ENCODE measurements at regions not wholly inside any gene's neighbourhood (a gene's known extent, or its start where the extent isn't known, plus 50 kb on each side); places are given as distances from the start of the nearest gene placed in this dataset.

DNA sequence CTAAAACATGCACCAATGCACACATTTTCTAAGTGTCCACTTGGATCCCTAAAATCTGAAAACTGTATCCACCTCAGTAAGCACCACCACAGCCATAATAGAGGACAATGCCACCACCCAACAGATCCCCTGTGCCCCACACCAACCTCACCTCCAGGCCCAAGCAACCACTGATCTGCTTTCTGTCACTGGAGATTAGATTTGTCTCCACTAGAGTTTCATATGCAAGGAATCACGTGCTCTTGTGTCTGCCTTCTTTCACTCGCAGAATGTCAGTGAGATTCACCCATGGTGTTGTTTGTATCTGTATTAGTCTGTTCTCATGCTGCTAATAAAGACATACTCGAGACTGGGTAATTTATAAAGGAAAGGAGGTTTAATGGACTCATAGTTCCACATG, 216.1 kb upstream of the WWC1 start:
- H3K4me3 ChIP-seq (ENCODE audit: control insufficient read depth, low read depth, low read length), result no peak overlapping the region
- TF ChIP-seq, protein P1, sequence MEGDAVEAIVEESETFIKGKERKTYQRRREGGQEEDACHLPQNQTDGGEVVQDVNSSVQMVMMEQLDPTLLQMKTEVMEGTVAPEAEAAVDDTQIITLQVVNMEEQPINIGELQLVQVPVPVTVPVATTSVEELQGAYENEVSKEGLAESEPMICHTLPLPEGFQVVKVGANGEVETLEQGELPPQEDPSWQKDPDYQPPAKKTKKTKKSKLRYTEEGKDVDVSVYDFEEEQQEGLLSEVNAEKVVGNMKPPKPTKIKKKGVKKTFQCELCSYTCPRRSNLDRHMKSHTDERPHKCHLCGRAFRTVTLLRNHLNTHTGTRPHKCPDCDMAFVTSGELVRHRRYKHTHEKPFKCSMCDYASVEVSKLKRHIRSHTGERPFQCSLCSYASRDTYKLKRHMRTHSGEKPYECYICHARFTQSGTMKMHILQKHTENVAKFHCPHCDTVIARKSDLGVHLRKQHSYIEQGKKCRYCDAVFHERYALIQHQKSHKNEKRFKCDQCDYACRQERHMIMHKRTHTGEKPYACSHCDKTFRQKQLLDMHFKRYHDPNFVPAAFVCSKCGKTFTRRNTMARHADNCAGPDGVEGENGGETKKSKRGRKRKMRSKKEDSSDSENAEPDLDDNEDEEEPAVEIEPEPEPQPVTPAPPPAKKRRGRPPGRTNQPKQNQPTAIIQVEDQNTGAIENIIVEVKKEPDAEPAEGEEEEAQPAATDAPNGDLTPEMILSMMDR (conservative IDR thresholded peaks at IDR 0.05; ENCODE audit: control insufficient read depth, insufficient read depth, low read depth, low read length), result no peak
- DNase-seq (ENCODE audit: low read depth), result no peak

DNA sequence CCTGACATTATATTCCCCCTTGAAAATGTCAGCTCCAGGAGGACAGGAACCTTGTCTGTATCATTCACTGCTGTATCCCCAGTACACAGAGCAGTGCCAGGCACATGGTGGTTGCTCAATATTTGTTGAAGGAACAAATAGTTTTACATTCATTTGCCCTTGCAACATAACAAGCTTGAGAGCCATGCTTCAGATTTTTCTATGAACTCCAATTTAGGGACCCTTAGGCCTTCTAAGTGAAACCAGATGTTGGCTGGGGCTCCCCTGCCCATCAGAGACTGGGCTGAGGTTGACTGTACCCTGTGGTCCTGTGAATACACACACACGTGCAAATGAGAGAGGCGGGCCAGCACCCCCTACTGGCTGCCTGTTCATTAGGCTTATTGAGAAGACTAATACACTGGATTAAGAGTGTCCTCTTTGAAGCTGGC, 214.9 kb upstream of the WWC1 start:
- DNase-seq (ENCODE audit: low read depth), result peak; percentile 50
- TF ChIP-seq, protein P1 (conservative IDR thresholded peaks at IDR 0.05; ENCODE audit: control insufficient read depth, insufficient read depth, low read depth, low read length), result peak; percentile 59
- H3K4me3 ChIP-seq (ENCODE audit: control insufficient read depth, low read depth, low read length), result no peak overlapping the region

DNA sequence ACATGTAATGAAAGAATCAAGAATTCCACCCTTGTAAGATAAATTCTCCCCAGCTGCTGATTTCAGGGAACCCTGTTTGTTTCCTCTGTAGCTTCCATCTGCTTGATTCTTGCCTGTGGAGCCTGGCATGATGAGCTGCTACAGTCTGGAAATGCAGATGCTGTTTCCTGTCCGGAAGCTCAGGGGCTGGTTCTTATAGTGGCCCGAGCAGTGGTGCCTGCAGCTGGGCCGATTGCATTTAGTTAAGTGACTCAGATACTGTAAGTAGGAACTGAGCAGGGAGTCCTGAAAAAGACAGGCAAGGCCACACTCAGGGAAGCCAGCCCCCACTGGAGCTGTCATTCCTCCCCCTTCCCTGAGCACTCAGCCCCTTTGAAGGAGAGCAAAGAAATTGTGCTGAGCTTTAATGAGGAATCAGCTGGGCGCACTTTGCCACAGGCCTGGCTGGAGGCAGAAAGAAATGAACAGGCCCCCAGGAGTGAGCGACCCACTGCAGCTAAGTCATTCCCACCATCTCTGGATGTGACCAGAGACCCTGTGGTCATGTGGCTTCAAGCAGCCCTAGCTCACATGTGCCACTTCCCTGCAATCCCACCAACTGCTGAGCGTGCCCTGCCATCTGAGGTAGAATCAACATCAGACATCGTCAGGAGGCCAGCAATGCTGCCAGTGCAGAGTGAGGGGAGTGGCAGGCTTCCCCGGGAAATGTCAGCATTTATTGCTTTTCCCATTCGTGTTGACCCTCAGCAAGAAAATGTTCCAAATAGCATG, 206.0 kb upstream of the WWC1 start:
- no peak for DNase-seq (ENCODE audit: low read depth)
- no peak overlapping the region for H3K4me3 ChIP-seq (ENCODE audit: control insufficient read depth, low read depth, low read length)
- TF ChIP-seq, protein P1 (conservative IDR thresholded peaks at IDR 0.05; ENCODE audit: control insufficient read depth, insufficient read depth, low read depth, low read length), result no peak

DNA sequence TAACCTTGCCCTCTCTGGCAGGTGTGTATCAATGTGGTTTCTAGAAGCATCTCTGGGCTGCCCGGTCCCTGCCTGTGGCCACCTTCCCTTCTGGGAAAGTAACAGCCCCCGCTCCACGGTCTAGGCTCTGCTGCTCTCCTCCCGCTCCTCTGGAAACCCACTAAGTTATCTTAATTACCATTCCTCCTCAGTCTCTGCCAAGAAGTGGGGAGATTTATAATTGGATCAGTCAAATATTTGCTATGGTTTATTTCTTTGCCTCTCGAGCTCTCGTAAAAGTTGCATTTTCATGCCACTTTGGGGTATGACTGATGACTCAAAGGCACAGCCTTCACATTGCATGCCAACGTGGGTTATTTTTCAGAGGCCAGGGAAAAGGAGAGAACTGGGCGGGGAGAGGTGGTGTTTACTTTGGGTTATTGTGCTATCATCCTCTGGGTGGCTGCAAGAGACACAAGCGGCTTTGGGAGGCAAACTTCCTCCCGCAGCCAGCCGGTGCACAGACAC, 205.3 kb upstream of the WWC1 start:
- DNase-seq (ENCODE audit: low read depth), result no peak
- no peak overlapping the region for H3K4me3 ChIP-seq (ENCODE audit: control insufficient read depth, low read depth, low read length)
- TF ChIP-seq, protein P1 (conservative IDR thresholded peaks at IDR 0.05; ENCODE audit: control insufficient read depth, insufficient read depth, low read depth, low read length), result no peak

DNA sequence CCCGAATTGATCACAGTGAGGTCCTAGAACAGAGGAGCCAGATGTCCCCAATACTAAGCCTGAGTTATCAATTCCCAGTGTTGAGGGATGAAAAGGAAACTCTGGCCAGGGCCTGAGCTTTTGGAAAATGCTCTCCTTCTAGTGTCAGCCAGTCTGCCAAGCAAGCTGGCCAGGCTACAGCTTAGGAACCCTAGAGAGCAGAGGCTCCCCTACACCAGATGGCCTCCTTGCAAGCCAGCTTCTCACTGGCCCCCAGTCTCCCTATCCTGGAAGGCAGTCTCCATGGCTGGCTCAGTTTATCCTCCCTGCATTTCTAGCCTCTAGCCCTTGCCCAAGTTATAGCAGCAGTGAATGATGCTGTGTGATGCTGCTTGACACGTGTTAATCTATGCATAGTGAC, 204.7 kb upstream of the WWC1 start:
- H3K4me3 ChIP-seq (ENCODE audit: control insufficient read depth, low read depth, low read length), result no peak overlapping the region
- TF ChIP-seq, protein P1 (conservative IDR thresholded peaks at IDR 0.05; ENCODE audit: control insufficient read depth, insufficient read depth, low read depth, low read length), result no peak
- DNase-seq (ENCODE audit: low read depth), result no peak

DNA sequence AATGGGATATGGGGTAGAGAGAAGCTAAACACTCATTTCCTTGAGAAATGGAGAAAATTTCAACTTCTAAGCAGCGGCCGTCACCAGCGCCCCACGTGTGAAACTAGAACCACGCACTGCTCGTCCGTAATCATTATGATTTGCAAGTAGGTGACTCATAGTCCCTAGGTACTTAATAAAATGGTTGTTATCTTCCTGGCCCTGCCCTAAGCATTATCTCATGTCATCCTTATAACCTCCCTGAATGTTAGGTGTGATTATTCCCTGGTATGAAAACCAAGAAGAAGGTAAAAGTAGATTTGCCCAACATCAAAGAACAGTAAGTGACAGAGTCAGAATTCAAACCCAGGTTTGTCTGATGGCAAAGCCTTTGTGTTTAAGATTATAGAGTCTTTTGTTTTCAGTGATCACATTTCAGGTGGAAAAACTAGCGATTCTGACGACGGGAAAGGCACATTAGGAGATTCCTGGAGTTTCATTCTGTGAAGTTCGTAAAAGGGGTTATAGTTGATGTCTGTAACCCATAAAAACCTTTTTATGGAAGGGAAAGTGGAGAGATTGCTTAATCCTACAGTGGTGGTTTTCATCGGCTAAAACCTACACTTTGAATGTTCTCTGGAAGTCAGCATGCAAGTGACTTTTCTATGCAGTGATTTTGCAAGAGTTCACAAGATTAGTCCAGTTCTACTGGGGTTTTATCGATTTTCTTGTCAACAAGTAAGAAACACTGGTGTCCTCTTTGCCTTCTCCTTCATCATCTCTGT, 202.9 kb upstream of the WWC1 start:
- no peak for DNase-seq (ENCODE audit: low read depth)
- TF ChIP-seq, protein P1 (conservative IDR thresholded peaks at IDR 0.05; ENCODE audit: control insufficient read depth, insufficient read depth, low read depth, low read length), result no peak
- no peak overlapping the region for H3K4me3 ChIP-seq (ENCODE audit: control insufficient read depth, low read depth, low read length)
